GM12801 (cell line): ENCODE measurements at regions not wholly inside any gene's neighbourhood (a gene's known extent, or its start where the extent isn't known, plus 50 kb on each side); places are given as distances from the start of the nearest gene placed in this dataset.

Source experiments
- TF ChIP-seq, protein P1 (sequence below): IDR thresholded peaks from one replicate; pipeline ENCODE4 v1.5.1; 2011; ENCODE audit warnings: control low read depth; ENCODE audit not compliant: insufficient read length; ENCODE audit errors: extremely low read depth

DNA sequence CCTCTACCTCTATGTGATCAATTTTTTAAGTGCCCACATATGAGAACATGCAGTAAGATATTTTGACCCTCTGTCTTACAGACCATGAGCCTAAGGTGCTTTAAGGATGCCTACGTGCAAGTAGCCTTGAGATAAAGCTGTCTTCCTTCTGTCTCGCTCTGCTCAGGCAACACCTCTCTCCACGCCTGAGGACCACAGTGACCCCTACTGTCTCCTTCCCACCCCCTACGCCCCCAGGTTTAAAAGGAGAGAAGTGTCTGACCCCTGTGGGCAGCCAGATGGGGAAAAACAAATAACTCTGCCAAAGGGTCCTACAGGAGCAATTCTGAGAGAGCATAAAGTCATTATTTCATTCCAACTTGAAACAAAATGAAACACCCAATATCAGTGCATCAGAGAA is 286.4 kb upstream of the TMEM132C start:
- TF ChIP-seq, protein P1, sequence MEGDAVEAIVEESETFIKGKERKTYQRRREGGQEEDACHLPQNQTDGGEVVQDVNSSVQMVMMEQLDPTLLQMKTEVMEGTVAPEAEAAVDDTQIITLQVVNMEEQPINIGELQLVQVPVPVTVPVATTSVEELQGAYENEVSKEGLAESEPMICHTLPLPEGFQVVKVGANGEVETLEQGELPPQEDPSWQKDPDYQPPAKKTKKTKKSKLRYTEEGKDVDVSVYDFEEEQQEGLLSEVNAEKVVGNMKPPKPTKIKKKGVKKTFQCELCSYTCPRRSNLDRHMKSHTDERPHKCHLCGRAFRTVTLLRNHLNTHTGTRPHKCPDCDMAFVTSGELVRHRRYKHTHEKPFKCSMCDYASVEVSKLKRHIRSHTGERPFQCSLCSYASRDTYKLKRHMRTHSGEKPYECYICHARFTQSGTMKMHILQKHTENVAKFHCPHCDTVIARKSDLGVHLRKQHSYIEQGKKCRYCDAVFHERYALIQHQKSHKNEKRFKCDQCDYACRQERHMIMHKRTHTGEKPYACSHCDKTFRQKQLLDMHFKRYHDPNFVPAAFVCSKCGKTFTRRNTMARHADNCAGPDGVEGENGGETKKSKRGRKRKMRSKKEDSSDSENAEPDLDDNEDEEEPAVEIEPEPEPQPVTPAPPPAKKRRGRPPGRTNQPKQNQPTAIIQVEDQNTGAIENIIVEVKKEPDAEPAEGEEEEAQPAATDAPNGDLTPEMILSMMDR, result no peak

DNA sequence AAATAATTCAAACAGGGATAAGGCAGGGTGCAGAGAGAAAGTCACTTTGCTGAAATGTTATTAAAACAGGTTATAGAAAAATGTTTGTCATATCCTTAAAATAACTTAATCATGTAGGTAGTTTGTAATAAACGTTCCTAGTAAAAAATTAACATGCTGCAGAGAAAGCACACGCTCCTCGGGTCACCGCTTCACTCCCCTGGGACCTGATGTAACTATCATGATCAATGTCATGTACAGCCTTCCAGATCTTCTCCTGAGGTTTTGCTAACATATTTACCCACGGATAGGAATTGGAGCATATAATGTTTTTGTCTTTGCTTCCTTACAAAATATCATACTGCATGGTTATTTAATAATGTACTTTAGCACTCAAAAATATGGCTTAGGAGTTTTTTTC is 285.1 kb upstream of the TMEM132C start:
- TF ChIP-seq, protein P1, result no peak

DNA sequence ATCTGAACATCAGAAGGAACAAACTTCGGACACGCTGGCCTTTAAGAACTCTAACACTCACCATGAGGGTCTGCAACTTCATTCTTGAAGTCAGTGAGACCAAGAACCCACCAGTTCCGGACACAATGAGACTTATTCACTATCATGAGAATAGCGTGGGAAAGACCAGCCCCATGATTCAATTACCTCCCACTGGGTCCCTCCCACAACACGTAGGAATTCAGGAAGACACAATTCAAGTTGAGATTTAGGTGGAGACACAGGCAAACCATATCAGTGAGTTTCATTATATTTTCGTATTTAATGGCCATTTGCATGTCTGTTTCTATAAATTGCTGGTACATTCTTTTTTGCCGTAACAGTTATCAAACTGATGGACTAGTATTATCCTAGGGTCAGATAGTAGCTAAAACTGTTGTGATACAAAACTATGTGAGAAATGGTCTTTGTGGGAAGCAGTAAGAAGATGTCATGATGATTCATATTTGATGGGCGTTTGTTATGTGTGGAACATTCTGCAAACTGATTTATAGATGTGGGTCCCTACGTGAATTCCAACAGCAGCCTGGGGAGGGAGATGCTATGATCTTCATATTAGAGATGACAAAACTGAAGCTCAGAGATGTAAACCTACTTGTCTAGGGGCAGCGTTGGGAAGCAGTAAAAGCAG is 282.4 kb upstream of the TMEM132C start:
- TF ChIP-seq, protein P1, result no peak

DNA sequence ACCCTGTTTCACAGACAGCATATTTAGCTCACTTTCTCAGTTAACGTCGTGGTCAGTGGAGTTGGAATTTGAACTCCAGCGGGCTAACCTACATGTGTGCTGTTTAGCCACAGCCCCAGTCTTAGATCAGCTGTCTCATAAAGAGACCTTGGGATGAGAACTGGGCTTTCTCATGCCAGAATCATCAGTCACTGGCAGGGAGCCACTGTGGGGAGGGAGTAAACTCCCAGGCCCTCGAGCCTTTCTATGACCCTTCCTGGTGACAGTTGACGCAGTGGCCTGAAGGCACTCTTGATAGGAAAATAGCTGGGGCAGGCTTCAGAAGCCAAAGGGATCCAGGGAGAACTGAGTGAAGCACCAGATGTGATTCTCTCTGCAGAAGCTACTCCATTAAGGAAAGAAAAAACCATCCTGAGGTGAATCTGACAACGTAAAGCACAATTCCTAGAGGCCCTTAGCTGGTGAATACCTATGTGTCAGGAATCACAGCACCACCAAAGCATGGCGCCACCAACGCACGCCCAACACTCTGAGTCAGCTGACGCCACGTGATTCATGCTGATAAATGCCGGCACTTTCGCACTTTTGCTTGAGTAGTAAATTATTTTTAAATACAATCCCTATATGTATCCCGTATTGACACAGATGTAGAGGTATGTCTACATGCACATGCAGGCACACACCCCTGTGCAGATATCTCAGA is 279.6 kb upstream of the TMEM132C start:
- TF ChIP-seq, protein P1, result no peak

DNA sequence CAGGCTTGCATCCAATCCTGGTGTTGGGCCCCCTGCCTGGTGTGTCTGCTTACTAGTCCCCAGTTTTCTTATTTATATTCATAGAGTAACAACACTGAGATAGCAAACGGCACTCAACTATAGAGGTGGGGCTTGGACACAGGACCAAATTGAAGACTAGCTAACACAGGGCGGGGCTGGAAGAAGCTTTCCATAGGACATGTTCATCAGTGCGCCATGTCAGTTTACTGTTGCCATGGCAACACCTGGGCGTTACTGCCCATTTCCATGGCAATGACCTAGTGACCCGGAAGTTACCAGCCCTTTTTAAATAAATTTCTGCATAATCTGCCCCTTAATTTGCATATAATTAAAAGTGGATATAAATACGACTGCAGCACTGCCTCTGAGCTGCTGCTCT is 275.5 kb upstream of the TMEM132C start:
- TF ChIP-seq, protein P1, result no peak

DNA sequence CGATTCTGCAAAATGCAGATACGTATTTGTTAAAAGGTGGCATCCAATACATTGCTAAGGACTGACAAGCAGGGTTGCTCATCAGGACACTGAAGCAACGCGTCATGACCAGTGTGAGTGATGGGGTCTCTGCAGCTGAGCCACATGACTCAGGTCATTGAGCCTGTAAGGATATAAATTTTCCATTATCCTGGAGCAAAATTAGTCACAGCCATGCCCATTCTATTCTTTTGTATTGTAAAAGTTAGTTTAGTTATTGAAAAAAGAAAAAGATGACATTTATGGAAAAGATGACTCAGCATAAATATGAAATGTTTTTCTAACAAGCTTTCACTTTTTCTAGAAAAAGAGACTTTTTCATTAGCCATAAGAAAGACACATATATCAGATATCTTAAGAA is 268.0 kb upstream of the TMEM132C start:
- TF ChIP-seq, protein P1, result no peak

DNA sequence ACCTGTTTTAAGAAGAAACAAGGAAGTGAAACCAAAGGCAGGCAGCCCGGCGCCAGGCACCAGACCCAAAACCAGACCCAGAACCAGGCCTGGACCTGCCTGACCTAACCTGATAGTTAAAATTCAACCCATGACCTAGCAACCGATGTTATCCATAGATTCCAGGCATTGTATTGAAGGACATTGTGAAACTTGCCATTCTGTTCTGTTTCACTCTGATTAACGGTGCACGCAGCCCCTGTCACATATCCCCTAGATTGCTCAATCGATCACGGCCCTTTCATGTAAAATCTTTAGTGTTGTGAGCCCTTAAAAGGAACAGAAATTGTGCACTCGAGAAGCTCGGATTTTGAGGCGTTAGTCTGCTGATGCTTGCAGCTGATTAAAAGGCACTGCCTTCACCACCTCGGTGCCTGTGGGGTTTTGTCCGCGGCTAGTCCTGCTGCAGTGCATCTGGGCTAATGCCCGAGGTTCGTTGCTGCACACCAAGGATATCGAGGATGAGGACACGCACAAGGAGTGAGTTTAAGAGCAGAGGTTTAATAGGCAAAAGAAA is 262.5 kb upstream of the TMEM132C start:
- TF ChIP-seq, protein P1, result no peak
